Adipocyte (in vitro differentiated cells): ENCODE measurements at regions not wholly inside any gene's neighbourhood (a gene's known extent, or its start where the extent isn't known, plus 50 kb on each side); places are given as distances from the start of the nearest gene placed in this dataset.
"Not testable (repeated sequence)": the region's sequence is repeated elsewhere in the genome, so short reads cannot be mapped to it uniquely, and the experiment has no call there.

Source experiments
- DNase-seq: peaks from one replicate; pipeline ENCODE4 v3.0.0-alpha.2; 2015; ENCODE audit warnings: low read depth
- H3K27me3 ChIP-seq: replicated peaks from 2 replicates; pipeline ENCODE4 v1.7.0; 2013; ENCODE audit warnings: mild to moderate bottlenecking, low read length, moderate library complexity; ENCODE audit not compliant: control insufficient read depth, insufficient read depth
- H3K36me3 ChIP-seq: 2 replicates; pipeline ENCODE4 v1.7.0; 2013; ENCODE audit warnings: low read length, mild to moderate bottlenecking, moderate library complexity; ENCODE audit not compliant: control insufficient read depth, insufficient read depth, severe bottlenecking
- H3K4me1 ChIP-seq: 2 replicates; pipeline ENCODE4 v1.7.0; 2013; ENCODE audit warnings: mild to moderate bottlenecking, low read length, moderate library complexity; ENCODE audit not compliant: control insufficient read depth, insufficient read depth
- H3K4me3 ChIP-seq: 2 replicates; pipeline ENCODE4 v1.7.0; 2013; ENCODE audit warnings: mild to moderate bottlenecking, low read length, moderate library complexity
- H3K9ac ChIP-seq: 2 replicates; pipeline ENCODE4 v1.7.0; 2013; ENCODE audit warnings: mild to moderate bottlenecking, low read length, moderate library complexity
- H3K9me3 ChIP-seq: 2 replicates; pipeline ENCODE4 v1.7.0; 2013; ENCODE audit warnings: mild to moderate bottlenecking, low read length, moderate library complexity; ENCODE audit not compliant: control insufficient read depth

DNA sequence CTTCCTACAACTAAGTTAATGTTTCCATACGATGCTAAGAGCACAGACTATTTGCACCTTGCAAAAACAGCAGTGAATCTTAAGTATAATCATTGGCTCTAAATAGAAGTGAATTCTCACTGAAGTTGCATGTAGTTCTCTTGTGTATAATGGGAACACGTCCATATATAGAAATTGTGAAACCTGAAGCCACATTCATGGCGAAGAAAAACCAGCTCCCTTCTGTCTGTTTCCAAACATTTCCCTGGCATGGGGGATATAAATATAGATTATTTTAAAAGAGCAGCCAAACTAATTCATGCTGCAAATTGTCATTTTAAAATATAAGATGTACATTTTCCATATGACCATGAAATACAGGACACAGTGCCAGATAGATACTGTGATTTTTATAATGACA is 71.1 kb downstream of the TRAM1L1 start:
- H3K4me1 ChIP-seq: no peaks in the 10 kb centered on the region
- H3K27me3 ChIP-seq: no peaks in the 10 kb centered on the region
- no peak overlapping the region for H3K9ac ChIP-seq
- H3K4me3 ChIP-seq: no peak overlapping the region
- no peaks in the 10 kb centered on the region for H3K9me3 ChIP-seq
- DNase-seq: no peak
- no peaks in the 10 kb centered on the region for H3K36me3 ChIP-seq

DNA sequence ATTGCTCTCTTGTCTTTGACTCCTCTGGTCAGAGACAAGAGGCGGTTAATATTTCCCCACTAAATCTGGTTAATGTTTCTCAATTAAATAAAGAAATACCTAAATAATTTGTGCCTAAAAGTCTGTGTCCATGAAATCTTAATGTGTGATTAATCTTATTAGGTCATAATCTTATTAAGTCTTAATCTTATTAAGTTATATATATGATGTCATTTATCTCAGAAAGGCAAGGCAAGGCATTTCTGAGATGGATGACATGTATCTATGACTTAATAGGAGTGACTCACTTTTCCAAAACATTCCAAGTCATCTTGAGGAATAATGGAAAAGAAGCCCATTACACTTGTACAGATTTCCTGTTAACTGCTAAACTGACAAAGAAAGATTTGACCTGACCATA is 74.7 kb downstream of the TRAM1L1 start:
- H3K36me3 ChIP-seq: no peaks in the 10 kb centered on the region
- no peak for DNase-seq
- H3K9ac ChIP-seq: no peak overlapping the region
- no peaks in the 10 kb centered on the region for H3K27me3 ChIP-seq
- H3K9me3 ChIP-seq: no peaks in the 10 kb centered on the region
- H3K4me3 ChIP-seq: no peak overlapping the region
- H3K4me1 ChIP-seq: no peaks in the 10 kb centered on the region

DNA sequence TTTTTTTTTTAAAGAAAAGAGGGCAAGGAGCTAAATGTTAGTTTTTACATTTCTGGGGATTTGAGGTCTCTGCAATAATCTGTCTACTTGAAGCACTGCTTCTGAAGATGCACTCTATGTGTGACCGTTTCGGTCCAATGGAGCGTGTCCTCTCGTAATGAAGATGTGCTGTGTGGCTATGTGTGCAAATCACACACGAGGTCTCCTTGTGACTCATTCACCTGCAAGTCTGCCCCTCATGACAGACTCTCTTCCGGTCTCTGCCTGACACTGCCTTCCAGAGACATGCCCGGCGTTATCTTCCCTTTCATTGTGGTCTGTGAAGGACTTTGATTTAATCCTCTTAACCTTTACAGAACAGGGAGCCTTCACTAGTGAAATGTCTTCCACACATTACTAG is 84.3 kb downstream of the TRAM1L1 start:
- Histone ChIP-seq H3K27me3 (no peaks in the 10 kb centered on the region), H3K4me1 (no peaks in the 10 kb centered on the region), H3K4me3 (no peak overlapping the region), H3K9me3 (no peaks in the 10 kb centered on the region), H3K9ac (no peak overlapping the region), H3K36me3 (no peaks in the 10 kb centered on the region)
- DNase-seq: no peak

DNA sequence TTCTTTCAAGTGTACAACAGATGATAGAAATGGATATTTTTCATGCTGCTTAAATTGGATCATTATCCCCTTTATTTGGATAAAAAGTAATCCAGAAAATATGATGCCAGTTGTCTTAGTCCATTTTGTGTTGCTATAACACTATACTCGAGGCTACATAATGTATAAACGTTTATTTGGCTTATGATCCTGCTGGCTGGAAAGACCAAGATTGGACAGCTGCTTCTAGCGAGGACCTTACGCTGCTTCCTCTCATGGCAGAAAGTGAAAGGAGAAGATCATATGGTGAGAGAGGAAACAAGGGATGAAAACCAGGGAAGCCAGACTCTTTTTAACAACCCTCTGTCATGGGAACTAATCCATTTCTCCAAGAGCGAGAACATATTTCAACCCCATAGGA is 102.7 kb downstream of the TRAM1L1 start:
- Histone ChIP-seq H3K9me3 (peaks cover 4% of the 10 kb centered on the region), H3K36me3 (no peaks in the 10 kb centered on the region), H3K27me3 (no peaks in the 10 kb centered on the region), H3K4me1 (no peaks in the 10 kb centered on the region), H3K4me3 (no peak overlapping the region), H3K9ac (no peak overlapping the region)
- DNase-seq: no peak

DNA sequence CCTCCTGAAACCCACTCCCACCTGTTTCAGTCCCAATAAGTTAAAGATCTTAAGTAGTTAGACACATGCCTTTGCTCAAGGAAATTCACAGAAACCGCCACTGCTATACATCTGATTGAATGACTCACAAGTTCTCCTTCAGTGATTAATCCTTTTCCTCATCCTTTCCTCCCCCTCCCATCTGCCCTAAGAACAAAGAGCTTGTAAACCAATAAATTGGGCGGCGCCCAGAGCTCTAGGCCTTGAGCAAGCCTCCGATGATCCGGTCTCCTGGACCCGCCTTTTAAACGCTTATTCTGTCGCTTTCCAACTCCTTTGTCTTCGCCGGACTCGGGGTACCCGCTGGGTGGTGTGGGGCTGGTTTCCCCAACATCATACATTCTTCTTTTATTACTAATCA is 104.9 kb downstream of the TRAM1L1 start:
- H3K27me3 ChIP-seq, H3K4me3 ChIP-seq, H3K9me3 ChIP-seq, H3K9ac ChIP-seq, DNase-seq, H3K36me3 ChIP-seq, H3K4me1 ChIP-seq: not testable (repeated sequence)

DNA sequence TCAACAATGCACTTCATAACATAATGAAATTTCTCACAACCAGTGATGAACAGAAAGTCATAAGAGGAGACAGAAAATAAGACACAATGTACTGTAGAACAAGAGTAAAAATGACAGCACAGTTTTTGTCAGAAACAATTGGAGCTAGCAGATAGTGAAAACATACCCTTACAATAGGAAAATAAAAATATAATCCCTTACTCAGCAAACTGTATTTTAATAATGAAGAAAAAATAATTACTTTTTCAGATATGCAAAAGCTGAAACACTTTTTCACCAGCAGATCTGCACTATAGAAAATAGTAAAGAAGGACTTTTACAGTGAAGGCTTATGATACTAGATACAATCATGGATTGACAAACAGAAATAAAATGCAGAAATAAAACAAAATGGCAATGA is 126.3 kb downstream of the TRAM1L1 start:
- Histone ChIP-seq H3K36me3 (no peaks in the 10 kb centered on the region), H3K9me3 (peaks cover 10% of the 10 kb centered on the region), H3K9ac (no peak overlapping the region), H3K4me3 (no peak overlapping the region), H3K4me1 (no peaks in the 10 kb centered on the region), H3K27me3 (no peaks in the 10 kb centered on the region)
- no peak for DNase-seq

DNA sequence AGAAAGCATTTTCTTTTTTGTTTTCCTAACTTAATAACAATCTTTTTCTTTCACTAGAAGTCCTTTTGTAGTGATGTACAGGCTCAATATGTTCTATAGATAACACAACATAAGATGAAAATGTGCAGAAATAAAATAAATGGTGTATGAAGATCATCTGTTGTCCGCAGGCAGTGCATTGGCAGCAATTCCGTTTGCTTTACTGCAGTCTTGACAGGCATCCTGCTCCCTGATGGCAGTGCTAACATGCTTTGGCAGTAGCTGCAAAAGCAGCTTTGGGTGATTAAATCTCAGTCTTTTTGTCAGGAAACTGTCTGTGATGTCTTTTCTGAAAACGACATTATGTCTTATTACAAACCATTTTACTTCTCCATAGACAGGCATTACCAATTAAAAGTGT is 131.4 kb downstream of the TRAM1L1 start:
- Histone ChIP-seq H3K9me3 (peaks cover 10% of the 10 kb centered on the region), H3K27me3 (no peaks in the 10 kb centered on the region), H3K4me3 (no peak overlapping the region), H3K36me3 (no peaks in the 10 kb centered on the region), H3K4me1 (no peaks in the 10 kb centered on the region), H3K9ac (no peak overlapping the region)
- DNase-seq: no peak

DNA sequence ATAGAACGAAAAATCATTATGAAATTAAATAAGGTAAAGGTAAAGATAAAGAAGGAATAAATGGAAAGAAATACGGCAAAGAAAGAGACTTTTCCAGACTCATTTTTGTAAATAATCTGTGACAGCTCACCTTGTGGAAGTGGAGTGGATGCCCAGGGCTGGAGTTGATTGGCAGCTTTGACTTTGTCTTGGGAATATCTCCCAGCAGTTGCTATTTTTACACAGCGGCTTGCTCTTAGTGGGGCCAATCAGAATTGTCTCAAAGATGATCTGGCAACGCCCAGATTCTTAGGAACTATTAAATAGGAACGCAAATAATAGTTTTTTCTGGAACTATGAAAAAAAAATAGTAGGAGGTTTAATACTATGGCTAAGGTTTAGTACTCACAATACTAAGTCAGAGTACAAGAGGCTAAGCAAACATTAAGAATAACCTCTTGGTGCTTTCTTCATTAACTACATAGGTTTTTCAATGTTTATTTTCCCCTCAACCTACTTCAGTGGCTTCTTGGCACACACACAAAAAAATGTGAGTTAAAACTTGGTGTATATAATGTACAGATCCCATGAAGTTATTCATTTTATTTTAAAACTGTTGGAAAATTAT is 132.7 kb downstream of the TRAM1L1 start:
- Histone ChIP-seq H3K9ac (no peak overlapping the region), H3K36me3 (no peaks in the 10 kb centered on the region), H3K9me3 (peaks cover 10% of the 10 kb centered on the region), H3K4me3 (no peak overlapping the region), H3K27me3 (no peaks in the 10 kb centered on the region), H3K4me1 (no peaks in the 10 kb centered on the region)
- no peak for DNase-seq

DNA sequence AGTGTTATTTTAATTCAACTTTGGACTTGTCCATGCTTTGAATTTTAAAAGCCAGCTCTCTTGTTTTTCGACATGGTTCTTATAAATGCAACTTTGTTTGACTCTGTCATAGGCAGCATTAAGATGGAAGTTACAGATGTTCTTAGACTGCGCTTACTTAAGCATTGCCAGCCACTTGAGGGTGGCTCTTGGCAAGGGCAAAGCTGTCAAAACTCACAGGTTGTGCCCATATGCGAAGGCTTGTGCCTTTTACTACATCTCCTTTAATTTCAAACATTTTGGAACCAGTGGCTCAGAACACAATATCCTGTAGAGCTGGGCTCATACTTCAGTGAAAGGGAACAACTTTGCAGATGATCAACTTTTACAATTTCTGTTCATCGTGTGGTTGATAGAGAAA is 135.5 kb downstream of the TRAM1L1 start:
- Histone ChIP-seq H3K9me3 (no peaks in the 10 kb centered on the region), H3K27me3 (no peaks in the 10 kb centered on the region), H3K36me3 (no peaks in the 10 kb centered on the region), H3K9ac (no peak overlapping the region), H3K4me1 (no peaks in the 10 kb centered on the region), H3K4me3 (no peak overlapping the region)
- no peak for DNase-seq

DNA sequence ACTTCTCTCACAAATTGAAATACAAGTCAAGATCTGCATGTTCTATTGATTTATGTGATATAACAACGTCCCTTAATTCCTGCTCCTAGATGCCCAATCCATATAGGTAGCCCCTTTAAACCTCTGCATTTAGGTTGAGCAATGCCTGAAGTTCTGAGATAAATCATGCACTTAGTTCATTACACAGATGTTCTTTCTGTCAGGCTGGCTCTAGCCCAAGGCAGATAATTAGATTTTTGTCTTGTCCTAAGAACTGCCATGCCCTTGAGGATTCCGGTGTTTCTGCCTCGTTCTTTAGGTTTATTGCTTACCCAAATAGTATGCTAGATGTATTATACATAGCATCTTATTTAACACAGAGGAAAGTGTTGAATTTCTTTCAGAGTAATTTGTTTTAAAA is 143.1 kb downstream of the TRAM1L1 start:
- H3K36me3 ChIP-seq: no peaks in the 10 kb centered on the region
- no peaks in the 10 kb centered on the region for H3K4me1 ChIP-seq
- no peak overlapping the region for H3K9ac ChIP-seq
- H3K9me3 ChIP-seq: no peaks in the 10 kb centered on the region
- no peak overlapping the region for H3K4me3 ChIP-seq
- DNase-seq: no peak
- no peaks in the 10 kb centered on the region for H3K27me3 ChIP-seq

DNA sequence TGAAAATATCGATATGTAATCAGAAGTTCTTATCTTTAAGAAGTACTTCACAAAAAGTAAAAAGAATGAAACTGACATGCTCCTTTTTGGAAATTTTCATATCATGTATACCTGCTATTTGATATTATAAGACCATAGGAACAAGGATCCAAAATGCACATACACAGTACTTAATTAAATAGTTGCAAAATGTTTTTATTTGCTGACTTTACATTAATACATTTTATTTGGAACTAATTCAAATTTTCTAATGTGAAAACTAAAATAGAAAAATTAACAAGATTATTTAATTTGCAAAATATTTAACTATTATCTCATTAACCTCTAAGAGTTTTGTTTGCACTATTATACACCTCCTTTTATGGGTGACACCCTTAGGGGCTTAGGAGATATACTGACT is 155.0 kb downstream of the TRAM1L1 start:
- Histone ChIP-seq H3K4me3 (no peak overlapping the region), H3K4me1 (peaks cover 5% of the 10 kb centered on the region), H3K36me3 (no peaks in the 10 kb centered on the region), H3K27me3 (peaks cover 18% of the 10 kb centered on the region), H3K9ac (no peak overlapping the region), H3K9me3 (no peaks in the 10 kb centered on the region)
- no peak for DNase-seq

DNA sequence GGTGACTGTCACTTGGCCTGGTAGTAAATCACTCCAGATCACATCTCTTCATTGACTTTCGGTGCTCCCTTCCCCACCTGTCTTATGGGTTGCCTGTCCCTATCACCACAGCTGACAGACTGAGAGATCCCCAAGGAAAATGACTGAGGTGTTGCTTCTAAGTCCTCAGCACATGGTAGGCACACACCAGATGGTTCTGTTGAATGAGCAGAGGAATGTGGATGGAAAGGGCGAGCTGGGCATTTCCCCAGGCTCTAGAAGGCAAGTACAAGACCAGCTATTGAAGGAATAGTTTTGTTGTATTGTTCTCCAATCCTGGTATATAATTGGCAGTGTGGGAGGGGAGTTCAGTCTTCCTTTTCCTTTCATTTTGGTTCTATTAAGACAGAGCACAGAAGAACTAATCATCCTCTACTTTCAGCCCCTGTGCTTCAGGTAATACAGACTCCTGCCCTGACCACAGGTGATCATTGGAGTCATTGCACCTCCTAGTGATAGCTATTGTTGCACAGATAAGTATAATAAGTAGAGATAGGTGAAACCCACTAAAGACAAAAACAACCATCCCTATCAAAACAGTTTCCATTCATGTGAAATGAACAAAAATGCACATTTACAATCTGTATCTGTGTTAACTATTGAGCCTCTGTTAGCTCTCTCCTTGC is 158.6 kb downstream of the TRAM1L1 start:
- H3K4me1 ChIP-seq: peaks cover 5% of the 10 kb centered on the region
- DNase-seq: no peak
- no peaks in the 10 kb centered on the region for H3K9me3 ChIP-seq
- peaks cover 27% of the 10 kb centered on the region for H3K27me3 ChIP-seq
- H3K36me3 ChIP-seq: no peaks in the 10 kb centered on the region
- no peak overlapping the region for H3K9ac ChIP-seq
- no peak overlapping the region for H3K4me3 ChIP-seq
